AG10803 (cell line): ENCODE measurements at regions not wholly inside any gene's neighbourhood (a gene's known extent, or its start where the extent isn't known, plus 50 kb on each side); places are given as distances from the start of the nearest gene placed in this dataset.

Experiments used
- DNase-seq: peaks from one replicate; pipeline ENCODE4 v3.0.0; 2010; ENCODE audit warnings: low read depth
- H3K4me3 ChIP-seq: 2 replicates; pipeline ENCODE4 v1.5.1; 2011; ENCODE audit warnings: mild to moderate bottlenecking, low read length, control low read depth
- CTCF ChIP-seq: conservative IDR thresholded peaks from 2 replicates; pipeline ENCODE4 v1.5.1; 2011; ENCODE audit warnings: mild to moderate bottlenecking, low read length, control low read depth, inconsistent platforms

GRCh38 chr1:81592233-81592632, 208.5 kb upstream of the ADGRL2 start:
- H3K4me3 ChIP-seq, result no peak overlapping the region
- DNase-seq, result no peak
- no peak for TF ChIP-seq CTCF

- DNase-seq, result no peak
- no peak overlapping the region for H3K4me3 ChIP-seq
- no peak for TF ChIP-seq CTCF
Observed at GRCh38 chr1:81590171-81590570, 210.6 kb upstream of the ADGRL2 start.

GRCh38 chr1:81588149-81588548, 212.6 kb upstream of the ADGRL2 start:
- DNase-seq, result no peak
- no peak overlapping the region for H3K4me3 ChIP-seq
- TF ChIP-seq CTCF, result no peak

GRCh38 chr1:81587426-81587825, 213.3 kb upstream of the ADGRL2 start:
- no peak overlapping the region for H3K4me3 ChIP-seq
- DNase-seq, result no peak
- no peak for TF ChIP-seq CTCF

- DNase-seq, result no peak
- no peak for TF ChIP-seq CTCF
- H3K4me3 ChIP-seq, result no peak overlapping the region
Observed at GRCh38 chr1:81585371-81585770, 215.4 kb upstream of the ADGRL2 start.

- no peak for TF ChIP-seq CTCF
- H3K4me3 ChIP-seq, result no peak overlapping the region
- no peak for DNase-seq
Observed at GRCh38 chr1:81584398-81584797, 216.3 kb upstream of the ADGRL2 start.

GRCh38 chr1:81583878-81584277, 216.9 kb upstream of the ADGRL2 start:
- no peak for DNase-seq

More at GRCh38 chr1:81583878-81584277, 216.9 kb upstream of the ADGRL2 start:
- H3K4me3 ChIP-seq, result no peak overlapping the region
- no peak for TF ChIP-seq CTCF
